ENCODE measurements at regions not wholly inside any gene's neighbourhood (a gene's known extent, or its start where the extent isn't known, plus 50 kb on each side); places are given as distances from the start of the nearest gene placed in this dataset.

DNA sequence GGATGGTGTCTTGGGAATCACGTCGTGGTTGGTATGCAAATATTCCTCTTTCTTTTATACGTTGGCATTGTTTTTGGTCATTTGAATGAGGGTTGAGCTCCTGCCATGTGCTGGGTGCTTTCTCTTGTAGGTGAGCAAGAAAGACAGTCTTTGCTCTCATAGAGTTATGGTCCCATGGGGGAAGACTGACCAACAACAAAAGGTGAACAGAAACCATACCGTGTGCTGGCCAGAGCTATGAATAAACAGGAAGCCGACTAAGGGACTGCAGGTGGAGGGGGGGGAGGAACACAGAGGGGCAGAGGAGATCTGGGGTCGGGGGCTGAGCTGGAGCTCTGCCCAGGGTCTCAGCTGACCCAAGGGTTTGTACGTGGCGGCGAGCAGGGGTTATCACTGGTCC is 245.3 kb downstream of the CTTN start:
- Mint-ChIP-seq H3K36me3 (no peaks in the 10 kb centered on the region), H3K27ac (no peak overlapping the region), H3K4me3 (no peak overlapping the region), H3K9me3 (no peaks in the 10 kb centered on the region), H3K4me1 (ENCODE audit: low read depth in 2 of 2) (no peaks in the 10 kb centered on the region), H3K27me3 (peaks cover 21% of the 10 kb centered on the region in 2 donors)
- ATAC-seq (no peak), DNase-seq (ENCODE audit: low spot score) (no peak)

DNA sequence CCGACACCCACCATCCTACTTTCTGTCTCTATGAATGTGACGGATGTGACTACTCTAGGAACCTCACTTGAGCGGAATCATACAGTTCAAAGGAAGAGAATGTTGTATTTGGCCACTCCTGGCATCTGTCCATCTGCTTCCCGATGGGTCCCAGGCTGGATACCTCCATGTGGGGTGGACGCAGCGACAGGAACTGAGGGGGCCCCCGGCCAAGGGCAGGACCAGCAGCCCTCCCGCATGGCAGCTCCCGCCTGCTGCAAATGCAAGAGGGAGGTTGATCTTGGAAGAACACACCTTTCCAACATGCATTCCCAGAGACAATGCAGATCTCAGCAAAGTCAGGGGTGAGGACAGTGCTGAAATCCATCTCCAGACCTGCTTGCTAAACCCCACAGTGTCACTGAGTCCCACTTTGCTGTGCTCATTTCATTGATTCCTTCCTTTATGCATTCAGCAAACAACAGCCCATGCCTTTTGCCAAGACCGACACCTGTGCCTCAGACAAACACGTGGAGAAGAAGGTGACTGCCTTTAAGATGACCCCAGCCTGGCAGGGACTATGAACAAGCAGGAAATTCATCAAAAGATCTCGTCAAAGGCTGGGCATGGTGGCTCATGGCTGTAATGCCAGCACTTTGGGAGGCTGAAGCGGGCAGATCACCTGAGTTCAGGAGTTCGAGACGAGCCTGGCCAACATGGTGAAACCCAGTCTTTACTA is 246.2 kb downstream of the CTTN start:
- H3K4me3 Mint-ChIP-seq = no peak overlapping the region
- no peaks in the 10 kb centered on the region for H3K9me3 Mint-ChIP-seq
- H3K27ac Mint-ChIP-seq = no peak overlapping the region
- H3K36me3 Mint-ChIP-seq = no peaks in the 10 kb centered on the region
- H3K4me1 Mint-ChIP-seq (ENCODE audit: low read depth in 2 of 2) = no peaks in the 10 kb centered on the region
- no peak for DNase-seq (ENCODE audit: low spot score)
- no peak for ATAC-seq
- peaks cover 21 to 22% of the 10 kb centered on the region in 2 donors for H3K27me3 Mint-ChIP-seq

DNA sequence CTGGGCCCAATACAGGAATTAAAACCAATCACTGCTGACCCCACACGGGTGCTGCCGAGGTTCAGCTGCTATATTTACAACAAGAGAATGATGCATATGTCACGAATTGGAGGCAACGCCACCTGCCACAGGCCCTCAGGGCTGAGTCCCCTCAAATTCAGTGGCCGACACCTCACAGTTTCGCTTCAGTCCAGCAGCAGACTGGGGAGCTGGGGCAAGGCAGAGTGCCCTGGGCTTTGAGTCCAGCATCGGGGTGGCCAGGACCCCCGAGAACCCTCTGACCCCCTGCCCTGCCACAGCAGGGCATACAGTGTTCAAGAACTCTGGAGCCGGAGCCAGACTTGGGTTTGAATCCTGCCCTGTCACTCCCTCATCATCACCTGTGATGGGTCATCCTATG is 247.2 kb downstream of the CTTN start:
- ATAC-seq (no peak), DNase-seq (ENCODE audit: low spot score) (no peak)
- no peaks in the 10 kb centered on the region for H3K36me3 Mint-ChIP-seq
- no peaks in the 10 kb centered on the region for H3K4me1 Mint-ChIP-seq (ENCODE audit: low read depth in 2 of 2)
- no peak overlapping the region for H3K4me3 Mint-ChIP-seq
- no peak overlapping the region for H3K27ac Mint-ChIP-seq
- H3K27me3 Mint-ChIP-seq = peaks cover 13 to 22% of the 10 kb centered on the region in 2 donors
- H3K9me3 Mint-ChIP-seq = no peaks in the 10 kb centered on the region

DNA sequence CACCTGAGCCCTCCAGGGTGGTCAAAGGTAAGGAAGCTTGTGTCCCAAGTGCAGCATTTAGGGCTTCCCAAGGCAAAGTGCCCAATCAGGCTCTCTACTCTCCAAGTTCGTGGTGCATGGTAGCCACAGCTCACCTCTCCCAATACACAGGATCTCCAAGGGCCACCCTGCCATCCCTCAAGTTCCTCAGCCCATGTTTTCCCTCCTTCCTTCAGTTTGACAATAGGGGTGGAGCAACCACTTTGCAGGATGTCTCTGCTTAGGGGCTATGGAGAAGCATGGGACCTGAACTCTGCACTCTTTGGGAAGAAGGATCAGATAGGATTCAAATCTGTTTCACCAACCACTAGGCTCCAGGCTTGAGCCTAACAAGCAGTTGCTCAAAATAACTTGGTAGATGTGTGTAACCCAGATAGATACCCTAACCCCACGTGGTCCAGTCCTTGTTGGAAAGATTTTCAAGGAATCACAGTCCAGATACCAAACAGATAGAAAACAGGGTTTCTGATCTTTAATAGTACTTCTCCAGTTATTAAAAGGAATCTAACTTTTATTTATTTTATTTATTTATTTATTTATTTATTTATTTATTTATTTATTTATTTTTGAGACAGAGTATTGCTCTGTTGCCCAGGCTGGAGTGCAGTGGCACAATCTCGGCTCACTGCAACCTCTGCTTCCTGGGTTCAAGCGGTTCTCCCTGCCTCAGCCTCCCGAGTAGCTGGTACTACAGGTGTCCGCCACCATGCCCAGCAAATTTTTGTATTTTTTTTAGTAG is 248.1 kb downstream of the CTTN start:
- Mint-ChIP-seq H3K36me3 (no peaks in the 10 kb centered on the region), H3K9me3 (no peaks in the 10 kb centered on the region), H3K4me1 (ENCODE audit: low read depth in 2 of 2) (no peaks in the 10 kb centered on the region), H3K27ac (no peak overlapping the region), H3K4me3 (no peak overlapping the region), H3K27me3 (peaks cover 13 to 22% of the 10 kb centered on the region in 2 donors)
- no peak for DNase-seq (ENCODE audit: low spot score)
- no peak for ATAC-seq

DNA sequence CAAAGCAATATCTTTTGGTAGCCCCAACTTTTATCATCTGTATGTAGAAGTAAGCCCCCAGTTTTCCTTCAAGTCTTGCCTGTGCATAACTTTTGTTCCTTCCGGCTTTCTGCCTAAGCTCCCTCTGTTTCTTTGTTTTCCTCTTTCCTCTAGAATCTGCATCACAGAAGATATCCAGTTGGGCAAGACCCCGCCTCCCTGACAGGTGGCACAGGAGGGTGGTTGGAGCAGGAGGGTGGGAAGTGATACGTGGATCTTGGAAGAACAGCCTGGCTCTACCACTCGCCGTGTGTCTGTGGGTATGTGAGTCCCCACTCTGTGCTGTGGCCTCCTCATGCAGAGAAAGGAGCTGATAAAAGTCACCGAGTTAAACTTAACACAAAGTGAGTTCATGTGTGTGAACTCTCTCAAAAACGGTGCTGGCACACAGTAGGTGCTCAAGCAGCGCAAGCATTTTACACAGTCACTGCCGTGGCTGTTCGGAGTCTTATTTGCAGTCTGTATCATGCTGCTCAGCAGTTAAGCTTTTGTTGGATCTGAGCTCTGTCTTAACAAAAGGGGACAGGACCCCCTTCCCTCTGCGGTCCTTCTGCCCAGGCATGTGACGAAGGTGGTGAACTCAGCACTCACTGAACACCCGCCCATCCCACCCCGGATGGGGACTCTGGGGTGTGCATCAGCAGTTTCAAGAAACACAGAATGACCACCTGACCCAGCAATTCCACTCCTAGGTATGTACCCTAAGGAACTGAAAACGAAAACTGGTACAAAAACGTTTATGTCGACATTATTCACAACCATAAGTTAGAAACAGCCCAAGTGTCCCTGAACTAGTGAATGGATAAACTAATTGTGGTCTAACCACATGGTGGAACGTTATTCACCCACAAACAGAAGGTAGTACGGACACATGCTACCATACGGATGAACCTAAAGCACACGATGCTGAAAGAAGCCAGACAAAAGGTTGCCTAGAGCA is 249.1 kb downstream of the CTTN start:
- no peaks in the 10 kb centered on the region for H3K36me3 Mint-ChIP-seq
- no peaks in the 10 kb centered on the region for H3K9me3 Mint-ChIP-seq
- DNase-seq (ENCODE audit: low spot score) (no peak), ATAC-seq (no peak)
- no peak overlapping the region for H3K27ac Mint-ChIP-seq
- no peak overlapping the region for H3K4me3 Mint-ChIP-seq
- H3K27me3 Mint-ChIP-seq = peaks cover 13 to 24% of the 10 kb centered on the region in 2 donors
- H3K4me1 Mint-ChIP-seq (ENCODE audit: low read depth in 2 of 2) = no peaks in the 10 kb centered on the region

DNA sequence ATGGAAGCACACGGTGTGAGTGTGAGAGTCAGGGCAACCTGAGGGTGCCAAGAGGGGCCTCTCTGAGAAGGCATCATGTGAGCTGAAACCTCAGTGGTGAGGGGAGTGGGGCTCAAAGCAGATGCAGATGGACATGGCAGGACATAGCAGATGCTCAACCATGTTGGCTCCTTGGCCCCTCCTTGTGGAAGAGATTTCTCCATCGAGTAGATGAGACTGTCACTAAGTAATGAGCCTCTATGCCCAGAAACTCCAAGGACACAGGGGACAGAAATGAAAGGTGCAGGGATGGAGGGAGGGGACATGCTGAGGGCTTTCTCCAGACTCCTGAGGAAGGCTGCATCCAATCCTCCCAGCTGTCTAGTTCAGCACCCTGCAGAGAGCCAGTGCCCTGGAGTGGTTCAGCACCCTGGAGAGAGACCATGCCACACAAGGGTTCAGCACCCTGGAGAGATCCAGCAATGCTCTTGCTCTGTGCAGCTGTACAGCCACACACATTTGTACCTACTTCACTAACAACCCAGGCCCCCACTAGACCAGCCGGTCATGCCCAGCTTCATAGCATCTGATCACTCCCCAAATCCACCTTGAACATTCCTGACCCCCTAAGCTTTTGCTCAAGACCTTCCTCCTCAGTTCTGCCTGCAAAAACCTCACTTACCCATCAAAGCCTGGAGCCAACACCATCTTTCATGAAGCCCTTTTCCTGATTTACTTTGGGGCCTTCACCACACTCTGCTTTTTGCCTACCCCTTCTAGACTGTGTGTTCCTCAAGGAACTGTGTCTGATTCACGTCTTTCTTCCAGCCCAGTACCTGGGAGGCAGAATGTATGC is 252.0 kb downstream of the CTTN start:
- H3K27ac Mint-ChIP-seq = no peak overlapping the region

DNA sequence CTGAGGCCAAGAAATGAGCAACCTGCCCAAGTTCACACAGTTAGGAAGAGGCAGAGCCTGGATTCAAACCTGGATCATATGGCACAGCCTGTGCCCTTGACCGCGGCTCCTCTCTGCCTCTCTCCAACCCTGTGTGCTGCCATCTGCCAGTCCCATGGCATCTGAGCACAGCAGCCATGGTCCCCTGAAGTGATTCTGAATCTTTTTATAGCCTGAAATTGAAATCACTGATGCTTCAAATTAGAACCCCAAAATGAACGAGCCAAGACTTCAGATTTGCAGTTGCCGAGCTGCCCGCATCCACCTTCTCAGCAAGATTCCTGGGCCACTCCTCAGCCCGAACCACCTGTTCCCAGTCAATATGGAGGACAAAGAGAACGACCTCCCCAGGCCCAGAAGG is 252.7 kb downstream of the CTTN start:
- Mint-ChIP-seq H3K9me3 (no peaks in the 10 kb centered on the region), H3K4me1 (ENCODE audit: low read depth in 2 of 2) (no peaks in the 10 kb centered on the region), H3K27me3 (peaks cover 13 to 19% of the 10 kb centered on the region in 2 donors), H3K4me3 (no peak overlapping the region), H3K36me3 (no peaks in the 10 kb centered on the region), H3K27ac (no peak overlapping the region)
- ATAC-seq = no peak
- no peak for DNase-seq (ENCODE audit: low spot score)

More for the DNA sequence above, 252.0 kb downstream of the CTTN start:
- Mint-ChIP-seq H3K9me3 (no peaks in the 10 kb centered on the region), H3K36me3 (no peaks in the 10 kb centered on the region), H3K4me1 (ENCODE audit: low read depth in 2 of 2) (no peaks in the 10 kb centered on the region), H3K27me3 (peaks cover 13 to 20% of the 10 kb centered on the region in 2 donors), H3K4me3 (no peak overlapping the region)
- ATAC-seq (peak; percentile 32 to 56), DNase-seq (ENCODE audit: low spot score) (no peak)

DNA sequence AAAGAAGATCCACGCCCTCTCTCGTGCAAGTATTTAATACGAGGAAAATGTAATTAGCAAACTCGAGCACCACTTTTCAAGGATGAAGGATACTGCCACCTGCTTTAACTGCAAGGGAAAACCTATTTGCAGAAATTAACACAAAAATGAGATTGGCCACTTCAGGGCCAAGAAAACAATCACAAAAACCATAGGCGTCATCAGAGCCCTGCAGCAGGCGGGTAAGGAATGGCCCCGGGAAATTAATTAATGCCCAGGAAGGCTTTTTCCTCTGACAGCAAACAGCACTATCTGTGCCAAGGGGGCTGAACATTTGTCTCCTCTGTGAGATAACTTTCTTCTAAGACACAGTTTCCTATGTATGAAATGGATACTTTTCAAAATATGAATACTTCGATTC is 255.7 kb downstream of the CTTN start:
- Mint-ChIP-seq H3K9me3 (no peaks in the 10 kb centered on the region), H3K27ac (no peak overlapping the region), H3K4me3 (no peak overlapping the region), H3K36me3 (no peaks in the 10 kb centered on the region), H3K4me1 (ENCODE audit: low read depth in 2 of 2) (no peaks in the 10 kb centered on the region), H3K27me3 (peaks cover 14 to 21% of the 10 kb centered on the region in 2 donors)
- no peak for ATAC-seq
- DNase-seq (ENCODE audit: low spot score) = no peak

DNA sequence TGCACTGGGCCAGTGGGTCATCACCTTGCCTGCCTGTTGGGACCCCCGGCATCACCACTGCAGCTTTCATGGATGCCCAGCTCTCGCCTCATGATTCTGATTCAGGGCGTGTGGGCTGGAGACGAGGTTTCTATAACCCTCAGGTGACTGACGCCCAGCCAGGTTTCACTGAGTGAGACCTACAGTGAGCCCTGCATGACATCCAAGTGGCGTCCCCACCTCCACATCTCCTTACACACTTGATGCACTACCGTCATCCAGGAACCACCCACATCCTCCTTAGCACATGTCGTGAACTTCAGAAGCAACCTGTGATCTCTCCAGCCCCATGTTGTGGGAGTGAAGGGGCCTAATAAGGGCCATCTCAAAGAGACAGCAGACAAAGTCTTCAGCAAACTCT is 257.5 kb downstream of the CTTN start:
- Mint-ChIP-seq H3K36me3 (no peaks in the 10 kb centered on the region), H3K4me1 (ENCODE audit: low read depth in 2 of 2) (no peaks in the 10 kb centered on the region), H3K4me3 (no peak overlapping the region), H3K27ac (no peak overlapping the region), H3K9me3 (no peaks in the 10 kb centered on the region), H3K27me3 (peaks cover 16 to 31% of the 10 kb centered on the region in 2 donors)
- DNase-seq (ENCODE audit: low spot score) (no peak), ATAC-seq (no peak)

DNA sequence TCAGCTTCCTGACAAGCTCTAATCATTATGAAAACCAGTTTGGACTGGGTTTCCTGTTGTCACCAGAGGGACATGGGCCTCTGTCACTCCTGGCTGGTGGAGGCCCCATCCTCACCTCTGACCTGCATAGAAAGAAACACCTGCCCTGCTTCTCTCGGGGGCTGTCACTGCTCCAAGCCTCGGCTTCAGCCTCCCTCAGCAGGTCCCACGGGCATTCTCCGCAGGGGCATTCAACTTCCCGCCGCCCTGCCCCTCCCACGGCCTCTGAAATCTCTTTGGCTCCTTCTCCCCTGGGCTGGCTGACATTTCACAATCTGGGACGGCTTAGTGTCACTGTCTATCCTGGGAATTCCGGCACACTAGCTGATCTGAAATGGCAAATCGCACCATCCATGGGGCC is 257.9 kb downstream of the CTTN start:
- ATAC-seq (no peak), DNase-seq (ENCODE audit: low spot score) (no peak)
- H3K27me3 Mint-ChIP-seq = peaks cover 20 to 31% of the 10 kb centered on the region in 2 donors
- no peak overlapping the region for H3K27ac Mint-ChIP-seq
- H3K36me3 Mint-ChIP-seq = no peaks in the 10 kb centered on the region
- no peak overlapping the region for H3K4me3 Mint-ChIP-seq
- no peaks in the 10 kb centered on the region for H3K9me3 Mint-ChIP-seq
- H3K4me1 Mint-ChIP-seq (ENCODE audit: low read depth in 2 of 2) = no peaks in the 10 kb centered on the region

DNA sequence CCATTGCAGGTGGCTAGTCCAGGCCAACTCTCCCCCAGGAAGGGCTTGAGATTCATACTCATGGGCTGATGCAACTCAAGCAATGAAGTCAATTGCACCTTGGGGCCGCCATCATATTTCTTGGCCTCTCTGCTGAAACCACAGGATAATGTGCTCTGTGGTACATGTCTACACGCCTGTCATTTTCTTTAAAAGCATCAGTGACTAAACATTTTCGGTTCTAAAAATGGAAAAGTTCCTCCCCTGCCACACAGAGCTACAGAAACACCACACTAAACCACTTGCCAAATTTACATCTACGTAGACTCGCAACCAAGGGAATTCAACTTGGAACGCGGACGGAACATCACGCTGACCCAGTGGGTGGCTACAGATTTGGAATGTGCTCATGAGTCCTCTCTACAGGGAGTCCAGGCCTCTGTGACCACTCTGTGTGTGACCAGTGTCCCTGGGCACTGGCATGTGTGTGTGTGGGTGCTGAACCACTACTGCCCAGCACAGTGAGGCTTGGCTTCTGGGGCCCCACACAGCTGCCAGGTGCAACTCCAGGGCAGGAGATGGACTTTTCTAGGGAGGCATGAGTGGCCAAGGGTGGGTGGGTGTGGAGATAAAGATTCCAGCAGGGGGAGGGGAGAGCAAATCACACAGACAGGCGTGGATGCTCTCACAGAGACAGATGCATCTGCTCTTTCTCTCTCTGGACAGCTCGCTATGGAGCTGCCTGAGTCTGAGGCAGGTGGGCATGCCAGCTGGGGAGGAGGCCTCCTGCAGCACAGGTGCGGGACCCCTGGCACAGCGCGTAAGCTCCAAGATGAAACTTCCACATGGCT is 261.9 kb downstream of the CTTN start:
- ATAC-seq (peak in 1 of 2 donors; percentile 5), DNase-seq (ENCODE audit: low spot score) (no peak)
- no peak overlapping the region for H3K4me3 Mint-ChIP-seq
- peaks cover 27 to 31% of the 10 kb centered on the region in 2 donors for H3K27me3 Mint-ChIP-seq
- no peaks in the 10 kb centered on the region for H3K36me3 Mint-ChIP-seq
- no peaks in the 10 kb centered on the region for H3K9me3 Mint-ChIP-seq
- peaks cover 0 to 4% of the 10 kb centered on the region in 2 donors for H3K4me1 Mint-ChIP-seq (ENCODE audit: low read depth in 2 of 2)
- no peak overlapping the region for H3K27ac Mint-ChIP-seq

DNA sequence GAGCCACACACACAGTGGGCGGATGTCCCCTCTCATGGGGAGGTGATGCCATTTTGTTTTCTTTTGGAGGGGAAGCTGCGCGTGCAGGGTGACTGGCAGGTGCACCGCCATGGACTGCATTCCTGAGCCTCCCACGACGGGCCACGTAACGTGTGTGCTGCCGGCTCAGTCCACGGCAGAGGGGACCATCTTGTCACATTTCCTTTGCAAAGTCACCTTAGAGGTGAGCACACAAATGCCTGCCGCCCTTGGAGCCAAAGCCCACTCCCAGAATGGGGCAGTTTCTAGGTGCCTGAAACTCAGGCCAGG is 262.5 kb downstream of the CTTN start:
- Mint-ChIP-seq H3K27me3 (peaks cover 27 to 31% of the 10 kb centered on the region in 2 donors), H3K4me3 (no peak overlapping the region)
- no peak for ATAC-seq

More for the DNA sequence above, 262.5 kb downstream of the CTTN start:
- no peak for DNase-seq (ENCODE audit: low spot score)
- Mint-ChIP-seq H3K4me1 (ENCODE audit: low read depth in 2 of 2) (peaks cover 0 to 4% of the 10 kb centered on the region in 2 donors), H3K27ac (no peak overlapping the region), H3K9me3 (no peaks in the 10 kb centered on the region), H3K36me3 (no peaks in the 10 kb centered on the region)

All from natural killer cell treated with Interleukin-12 subunit alpha and Interleukin-12 subunit beta and Interleukin-15 and Interleukin-18, amount 100 ng/mL, for 72 hours (primary cell).